GM12873 (cell line): ENCODE measurements at regions not wholly inside any gene's neighbourhood (a gene's known extent, or its start where the extent isn't known, plus 50 kb on each side); places are given as distances from the start of the nearest gene placed in this dataset.

ENCODE experiments used
- TF ChIP-seq, protein P1 (sequence below): IDR thresholded peaks from 2 replicates; pipeline ENCODE4 v1.5.1; 2012; ENCODE audit warnings: low read depth, mild to moderate bottlenecking, moderate library complexity, low read length, control low read depth; ENCODE audit not compliant: insufficient read depth; ENCODE audit errors: missing control alignments

DNA sequence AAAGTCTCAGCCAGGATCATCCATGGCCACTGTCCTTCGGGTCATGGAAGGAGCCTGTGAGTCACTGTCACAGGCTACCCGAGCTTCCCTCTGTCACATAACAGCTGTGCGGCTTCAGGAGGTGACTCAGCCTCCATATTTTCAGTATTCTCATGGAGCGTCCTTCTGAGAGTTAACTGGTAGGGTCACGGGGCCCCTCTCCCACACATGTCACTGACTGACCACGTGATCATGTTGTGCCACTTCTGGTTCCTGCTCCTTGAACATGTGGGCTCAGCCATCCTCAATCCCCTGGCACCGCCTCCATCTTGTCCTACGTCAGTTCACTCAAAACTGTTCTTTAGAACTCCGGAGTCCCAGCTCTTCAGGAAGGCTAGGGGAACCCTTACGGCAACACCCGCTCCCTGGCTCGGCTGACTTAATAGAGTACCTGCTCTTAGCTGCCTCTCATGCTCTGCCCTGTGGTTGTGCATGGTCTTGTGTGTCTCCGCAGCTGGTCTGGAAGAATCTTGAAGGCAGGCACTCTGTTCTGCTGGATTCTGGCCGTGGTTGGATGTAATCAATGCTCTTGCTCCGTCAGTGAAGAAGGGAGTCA is 182.8 kb downstream of the ICE1 start:
- TF ChIP-seq, protein P1, sequence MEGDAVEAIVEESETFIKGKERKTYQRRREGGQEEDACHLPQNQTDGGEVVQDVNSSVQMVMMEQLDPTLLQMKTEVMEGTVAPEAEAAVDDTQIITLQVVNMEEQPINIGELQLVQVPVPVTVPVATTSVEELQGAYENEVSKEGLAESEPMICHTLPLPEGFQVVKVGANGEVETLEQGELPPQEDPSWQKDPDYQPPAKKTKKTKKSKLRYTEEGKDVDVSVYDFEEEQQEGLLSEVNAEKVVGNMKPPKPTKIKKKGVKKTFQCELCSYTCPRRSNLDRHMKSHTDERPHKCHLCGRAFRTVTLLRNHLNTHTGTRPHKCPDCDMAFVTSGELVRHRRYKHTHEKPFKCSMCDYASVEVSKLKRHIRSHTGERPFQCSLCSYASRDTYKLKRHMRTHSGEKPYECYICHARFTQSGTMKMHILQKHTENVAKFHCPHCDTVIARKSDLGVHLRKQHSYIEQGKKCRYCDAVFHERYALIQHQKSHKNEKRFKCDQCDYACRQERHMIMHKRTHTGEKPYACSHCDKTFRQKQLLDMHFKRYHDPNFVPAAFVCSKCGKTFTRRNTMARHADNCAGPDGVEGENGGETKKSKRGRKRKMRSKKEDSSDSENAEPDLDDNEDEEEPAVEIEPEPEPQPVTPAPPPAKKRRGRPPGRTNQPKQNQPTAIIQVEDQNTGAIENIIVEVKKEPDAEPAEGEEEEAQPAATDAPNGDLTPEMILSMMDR = no peak

DNA sequence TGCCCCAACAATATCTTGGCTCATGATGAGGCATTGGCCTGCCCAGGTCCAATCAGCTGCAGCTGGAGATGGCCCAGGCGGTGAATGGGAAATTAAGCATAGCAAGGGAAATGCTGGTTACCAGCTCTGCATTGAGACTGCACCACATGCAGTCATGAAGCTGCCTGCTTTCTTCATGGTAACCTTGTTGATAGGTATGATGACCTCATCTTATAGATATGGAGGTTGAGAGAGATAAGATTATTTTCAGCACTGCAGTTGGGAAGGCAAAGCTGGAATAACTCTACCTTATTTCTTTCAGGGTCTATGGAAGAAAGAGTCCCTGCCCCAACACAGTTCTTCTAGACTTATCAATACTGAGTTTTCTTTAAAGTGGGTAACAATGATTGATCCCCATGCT is 180.1 kb downstream of the ICE1 start:
- TF ChIP-seq, protein P1 = no peak

- TF ChIP-seq, protein P1 = no peak
These were observed 176.2 kb downstream of the ICE1 start for GRCh38 chr5:5598547-5599113.

DNA sequence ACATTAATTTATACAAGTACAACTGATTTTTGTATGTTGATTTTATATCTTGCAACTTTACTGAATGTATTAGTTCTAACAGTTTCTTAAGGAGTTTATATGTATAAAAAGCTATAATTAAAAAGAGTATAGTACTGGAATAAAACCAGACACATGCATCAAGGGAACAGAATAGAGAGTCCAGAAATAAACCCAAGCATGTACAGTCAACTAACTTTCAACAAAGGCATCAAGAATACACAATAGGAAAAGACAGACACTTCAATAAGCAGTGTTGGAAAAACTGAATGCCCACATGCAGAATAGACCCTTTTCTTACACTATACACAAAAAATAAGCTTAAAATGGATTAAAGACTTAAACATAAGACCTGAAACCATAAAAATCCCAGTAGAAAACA is 170.9 kb downstream of the ICE1 start:
- TF ChIP-seq, protein P1 = no peak

DNA sequence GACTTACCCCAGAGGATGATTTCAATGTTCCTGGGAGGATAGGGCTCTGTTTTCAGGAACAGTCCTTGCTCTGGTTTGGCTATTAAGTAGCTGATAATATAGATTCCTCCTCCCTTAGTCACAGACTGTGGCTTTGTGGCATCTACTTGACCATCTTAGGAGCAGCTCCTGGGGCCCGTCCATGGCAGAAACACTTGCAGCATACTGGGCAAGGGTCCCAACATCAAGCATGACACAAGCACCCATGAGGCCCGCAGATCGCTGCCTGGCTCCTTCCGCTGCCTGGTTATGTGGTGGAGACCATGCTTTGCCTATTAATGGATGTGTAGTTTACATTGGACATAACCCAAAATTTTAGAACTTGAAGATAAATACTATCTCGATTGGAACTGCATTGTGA is 170.1 kb downstream of the ICE1 start:
- TF ChIP-seq, protein P1 = no peak

GRCh38 chr5:5591567-5591966 is 169.1 kb downstream of the ICE1 start:
- TF ChIP-seq, protein P1 = no peak

DNA sequence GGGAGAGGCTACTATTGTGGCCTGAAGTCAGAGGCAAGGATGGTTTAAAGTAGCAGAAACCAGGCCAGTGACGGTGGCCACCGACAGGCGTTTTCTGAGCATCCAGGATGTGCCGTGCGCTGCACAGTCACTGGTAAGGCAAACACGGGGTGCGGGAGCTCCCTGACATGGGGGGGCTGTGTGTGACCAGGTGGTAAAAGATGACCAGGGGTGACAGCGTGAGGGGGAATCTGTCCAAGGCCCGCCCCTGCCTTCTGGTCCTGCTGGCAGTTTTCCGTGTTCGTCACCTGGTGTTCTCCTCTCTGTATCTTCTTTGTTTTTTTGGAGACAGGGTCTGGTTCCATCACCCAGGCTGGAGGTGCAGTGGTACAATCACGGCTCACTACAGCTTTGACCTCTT is 167.4 kb downstream of the ICE1 start:
- TF ChIP-seq, protein P1 = no peak
